Breast epithelium (tissue), 3 donors: ENCODE measurements at regions not wholly inside any gene's neighbourhood (a gene's known extent, or its start where the extent isn't known, plus 50 kb on each side); places are given as distances from the start of the nearest gene placed in this dataset.

Experiments used
- POLR2AphosphoS5 ChIP-seq, 3 donors: sonication (generic); formaldehyde crosslinking; IDR thresholded peaks; one replicate each; pipeline ENCODE4 v1.6.1; 2017; ENCODE audit warnings: antibody characterized with exemption in 3 of 3
- TF ChIP-seq, protein P1 (sequence below), 3 donors: fragments of 450-650 bp; IDR thresholded peaks; one replicate each; pipeline ENCODE4 v1.5.1; 2016 to 2017; ENCODE audit warnings: antibody characterized with exemption in 3 of 3, mild to moderate bottlenecking in 3 of 3, moderate library complexity in 3 of 3

- TF ChIP-seq, protein P1, sequence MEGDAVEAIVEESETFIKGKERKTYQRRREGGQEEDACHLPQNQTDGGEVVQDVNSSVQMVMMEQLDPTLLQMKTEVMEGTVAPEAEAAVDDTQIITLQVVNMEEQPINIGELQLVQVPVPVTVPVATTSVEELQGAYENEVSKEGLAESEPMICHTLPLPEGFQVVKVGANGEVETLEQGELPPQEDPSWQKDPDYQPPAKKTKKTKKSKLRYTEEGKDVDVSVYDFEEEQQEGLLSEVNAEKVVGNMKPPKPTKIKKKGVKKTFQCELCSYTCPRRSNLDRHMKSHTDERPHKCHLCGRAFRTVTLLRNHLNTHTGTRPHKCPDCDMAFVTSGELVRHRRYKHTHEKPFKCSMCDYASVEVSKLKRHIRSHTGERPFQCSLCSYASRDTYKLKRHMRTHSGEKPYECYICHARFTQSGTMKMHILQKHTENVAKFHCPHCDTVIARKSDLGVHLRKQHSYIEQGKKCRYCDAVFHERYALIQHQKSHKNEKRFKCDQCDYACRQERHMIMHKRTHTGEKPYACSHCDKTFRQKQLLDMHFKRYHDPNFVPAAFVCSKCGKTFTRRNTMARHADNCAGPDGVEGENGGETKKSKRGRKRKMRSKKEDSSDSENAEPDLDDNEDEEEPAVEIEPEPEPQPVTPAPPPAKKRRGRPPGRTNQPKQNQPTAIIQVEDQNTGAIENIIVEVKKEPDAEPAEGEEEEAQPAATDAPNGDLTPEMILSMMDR (IDR thresholded peaks at IDR 0.05), result no peak
- no peak for TF ChIP-seq POLR2AphosphoS5 (IDR thresholded peaks at IDR 0.05)
Observed at GRCh38 chr22:27525711-27526110, 275.8 kb downstream of the MN1 start.
